Adrenal gland (tissue), 5 donors: ENCODE measurements at regions not wholly inside any gene's neighbourhood (a gene's known extent, or its start where the extent isn't known, plus 50 kb on each side); places are given as distances from the start of the nearest gene placed in this dataset.

ENCODE experiments used
- CTCF ChIP-seq, 6 experiments: fragments of 450-650 bp in 4 of 6; fragments of 200-600 bp in 2 of 6; sonication (generic) in 1 of 6; IDR thresholded peaks; 1 replicate in 5 of 6; 2 replicates in 1 of 6; pipeline versions ENCODE4 v1.5.1 to v1.8.0; 2016 to 2021; ENCODE audit warnings: antibody characterized with exemption in 6 of 6, mild to moderate bottlenecking in 2 of 6, moderate library complexity in 1 of 6
- POLR2A ChIP-seq, 2 donors: fragments of 450-650 bp; IDR thresholded peaks; one replicate each; pipeline ENCODE4 v1.6.1; 2017; ENCODE audit warnings: antibody characterized with exemption in 2 of 2, mild to moderate bottlenecking in 2 of 2, moderate library complexity in 1 of 2
- donor health status: DM: no; HTN: no; CAD: no.

- TF ChIP-seq CTCF (IDR thresholded peaks at IDR 0.05) (no peak), POLR2A (IDR thresholded peaks at IDR 0.05) (no peak)
Measured at GRCh38 chr17:14699574-14700185, 398.8 kb downstream of the HS3ST3B1 start.
